Stimulated activated naive CD8-positive, alpha-beta T cell treated with anti-CD3 and anti-CD28 coated beads, Interleukin-15, amount 100 ng/mL, for 72 hours (primary cell): ENCODE measurements at regions not wholly inside any gene's neighbourhood (a gene's known extent, or its start where the extent isn't known, plus 50 kb on each side); places are given as distances from the start of the nearest gene placed in this dataset.
"Not testable (repeated sequence)": the region's sequence is repeated elsewhere in the genome, so short reads cannot be mapped to it uniquely, and the experiment has no call there.

Source experiments
- ATAC-seq: fragments of 150-1000 bp; cut with Tn5 transposase; 2 replicates; pipeline ENCODE4 v1.10.0; 2021; ENCODE audit warnings: mild to moderate bottlenecking, moderate library complexity
- DNase-seq, 2 donors: peaks; one replicate each; pipeline ENCODE4 v3.0.0; 2021 to 2022
- H3K27ac Mint-ChIP-seq, 2 donors: one replicate each; pipeline ENCODE4 v1.8.0; 2022; ENCODE audit warnings: mild to moderate bottlenecking in 2 of 2, mixed read lengths in 2 of 2, moderate library complexity in 2 of 2
- H3K27me3 Mint-ChIP-seq: one replicate; pipeline ENCODE4 v1.8.0; 2022; ENCODE audit warnings: mixed read lengths
- H3K4me1 Mint-ChIP-seq: one replicate; pipeline ENCODE4 v1.8.0; 2022; ENCODE audit warnings: mild to moderate bottlenecking, mixed read lengths
- H3K4me3 Mint-ChIP-seq, 2 donors: one replicate each; pipeline ENCODE4 v1.8.0; 2022; ENCODE audit warnings: mild to moderate bottlenecking in 2 of 2, mixed read lengths in 2 of 2, moderate library complexity in 1 of 2
- H3K9me3 Mint-ChIP-seq, 2 donors: one replicate each; pipeline ENCODE4 v1.8.0; 2022; ENCODE audit warnings: mixed read lengths in 2 of 2

DNA sequence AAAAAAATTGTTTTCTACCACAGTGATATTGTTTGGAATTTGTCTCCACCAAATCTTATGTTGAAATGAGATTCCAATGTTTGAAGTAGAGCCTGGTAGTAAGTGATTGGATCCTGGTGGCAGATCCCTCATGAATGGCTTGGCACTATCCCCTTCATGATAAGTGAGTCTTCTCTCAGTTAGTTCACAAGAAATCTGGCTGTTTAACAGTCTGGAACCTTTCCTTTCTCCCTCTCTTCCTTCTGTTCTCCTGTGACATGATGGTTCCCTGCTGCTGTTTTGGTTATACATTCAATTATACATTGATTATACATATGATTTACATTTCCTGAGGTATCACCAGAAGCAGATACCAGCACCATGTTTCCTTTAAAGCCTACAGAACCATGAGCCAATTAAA lies 442.2 kb downstream of the SLC6A15 start:
- Mint-ChIP-seq H3K4me1 (no peaks in the 10 kb centered on the region), H3K4me3 (no peak overlapping the region), H3K27ac (no peak overlapping the region), H3K9me3 (peaks cover 0 to 5% of the 10 kb centered on the region in 2 donors), H3K27me3 (no peaks in the 10 kb centered on the region)
- DNase-seq (no peak), ATAC-seq (no peak)

DNA sequence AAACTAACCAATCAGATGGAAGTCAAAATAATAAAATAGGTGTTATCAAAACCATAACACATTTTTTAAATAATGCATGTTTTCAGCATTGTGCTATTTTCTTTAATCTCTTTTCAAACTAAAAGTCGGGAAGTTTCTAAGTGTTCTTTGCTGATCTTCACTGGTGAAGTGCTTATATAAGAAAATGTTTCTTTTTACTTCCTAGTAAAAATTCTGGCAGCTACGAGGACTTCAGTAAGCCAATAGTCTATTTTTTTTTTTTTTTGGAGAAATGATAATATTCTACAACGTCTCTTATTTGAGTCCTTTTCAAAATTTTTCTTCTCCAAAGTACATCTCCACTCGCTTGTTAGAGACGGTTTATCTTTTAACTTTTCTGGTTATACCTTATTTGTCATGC lies 448.0 kb downstream of the SLC6A15 start:
- peaks cover 0 to 5% of the 10 kb centered on the region in 2 donors for H3K9me3 Mint-ChIP-seq
- H3K27me3 Mint-ChIP-seq: no peaks in the 10 kb centered on the region
- H3K4me3 Mint-ChIP-seq: no peak overlapping the region
- DNase-seq: no peak
- no peak for ATAC-seq
- no peaks in the 10 kb centered on the region for H3K4me1 Mint-ChIP-seq
- no peak overlapping the region for H3K27ac Mint-ChIP-seq

DNA sequence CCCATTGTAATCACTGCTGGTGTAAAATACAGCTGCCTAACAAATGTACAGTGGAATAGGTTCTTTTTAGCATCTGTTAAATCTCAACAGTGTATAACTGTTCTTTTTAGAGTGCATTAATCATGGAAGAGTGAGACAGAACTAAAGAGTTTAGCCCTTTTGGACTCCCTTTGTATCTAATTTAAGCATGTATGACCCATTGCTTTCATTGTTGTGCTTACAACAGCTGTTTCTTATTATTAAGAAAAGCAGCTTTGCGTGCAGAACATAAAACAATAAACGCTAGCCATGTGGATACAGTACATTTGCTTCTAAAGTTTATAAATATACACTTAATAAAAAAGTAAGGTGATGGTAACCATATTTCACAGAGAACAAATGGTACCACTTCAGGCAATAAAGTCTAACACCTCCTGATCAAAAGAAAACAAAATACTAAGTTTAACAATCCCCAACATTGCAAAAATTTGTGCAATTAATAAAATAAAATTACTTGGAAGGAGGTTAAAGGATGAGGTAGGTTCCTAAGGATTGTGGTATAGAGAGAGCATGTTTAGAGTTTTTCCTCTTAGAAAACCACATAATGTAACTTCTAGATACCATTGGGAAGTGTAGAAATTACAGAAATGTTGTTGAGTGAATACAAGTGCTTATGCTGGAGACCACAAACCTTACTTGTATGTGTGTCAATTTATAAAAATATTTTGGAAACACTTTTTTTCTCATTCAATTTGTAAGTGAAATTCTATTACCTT lies 448.7 kb downstream of the SLC6A15 start:
- no peak overlapping the region for H3K4me3 Mint-ChIP-seq
- H3K9me3 Mint-ChIP-seq: peaks cover 0 to 5% of the 10 kb centered on the region in 2 donors
- ATAC-seq: no peak
- no peaks in the 10 kb centered on the region for H3K4me1 Mint-ChIP-seq
- DNase-seq: no peak
- no peak overlapping the region for H3K27ac Mint-ChIP-seq
- H3K27me3 Mint-ChIP-seq: no peaks in the 10 kb centered on the region

DNA sequence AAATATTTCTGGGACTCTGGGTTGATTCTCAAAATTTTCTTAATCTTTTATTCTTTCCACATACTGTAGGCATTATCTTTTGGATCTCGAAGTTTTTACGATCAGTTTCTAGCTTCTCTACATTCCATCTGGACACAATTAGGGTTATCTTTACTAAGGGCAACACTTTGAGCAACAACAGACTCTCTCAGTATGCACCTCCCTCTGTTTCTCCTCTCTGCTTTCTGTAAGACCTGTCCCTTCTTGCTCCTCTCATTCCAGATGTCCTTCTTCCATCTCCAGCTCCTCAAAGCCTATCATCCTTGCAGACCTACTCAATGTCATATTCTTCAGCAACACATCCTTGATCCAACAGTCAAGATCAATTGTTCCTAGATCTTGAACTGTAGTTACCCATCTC lies 457.0 kb downstream of the SLC6A15 start:
- ATAC-seq: no peak
- Mint-ChIP-seq H3K9me3 (peaks cover 0 to 7% of the 10 kb centered on the region in 2 donors), H3K27ac (no peak overlapping the region), H3K27me3 (no peaks in the 10 kb centered on the region), H3K4me3 (no peak overlapping the region), H3K4me1 (no peaks in the 10 kb centered on the region)
- DNase-seq: no peak

DNA sequence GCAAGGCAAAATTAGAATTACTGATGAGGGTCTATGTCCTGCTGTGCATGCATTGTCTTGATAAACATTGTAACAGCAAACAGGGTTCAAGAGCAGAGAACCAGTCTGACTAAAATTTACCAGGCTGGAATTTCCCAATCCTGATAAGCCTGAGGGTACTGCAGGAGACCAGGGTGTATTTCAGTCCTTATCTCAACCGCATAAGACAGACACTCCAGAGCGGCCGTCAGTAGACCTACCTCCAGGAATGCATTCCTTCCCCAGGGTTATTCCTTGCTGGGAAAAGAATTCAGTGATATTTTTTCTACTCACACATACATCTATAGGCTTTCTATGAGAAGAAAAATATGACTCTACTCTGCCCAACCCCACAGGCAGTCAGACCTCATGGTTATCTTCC lies 466.1 kb downstream of the SLC6A15 start:
- H3K27me3 Mint-ChIP-seq, H3K4me3 Mint-ChIP-seq, ATAC-seq, DNase-seq, H3K27ac Mint-ChIP-seq, H3K4me1 Mint-ChIP-seq: not testable (repeated sequence)
- H3K9me3 Mint-ChIP-seq: peaks cover 5 to 12% of the 10 kb centered on the region in 2 donors

DNA sequence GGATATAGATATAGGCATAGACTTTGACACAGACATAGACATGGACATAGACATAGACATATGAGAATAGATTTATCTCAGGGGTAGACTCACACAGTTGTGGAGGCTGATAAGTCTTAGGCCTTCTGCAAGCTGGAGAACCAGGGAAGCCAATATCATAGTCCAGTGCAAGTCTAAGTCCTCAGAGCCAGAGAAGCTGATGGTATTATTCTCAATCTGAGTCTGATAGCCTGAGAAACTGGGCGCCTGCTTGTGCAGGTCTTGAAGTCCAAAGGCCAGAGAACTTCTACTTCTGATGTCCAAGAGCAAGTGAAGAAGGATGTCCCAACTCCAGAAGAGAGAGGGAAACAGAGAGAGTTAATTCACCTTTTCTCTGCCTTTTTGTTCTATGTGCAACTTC lies 476.5 kb downstream of the SLC6A15 start:
- no peaks in the 10 kb centered on the region for H3K4me1 Mint-ChIP-seq
- no peaks in the 10 kb centered on the region for H3K27me3 Mint-ChIP-seq
- peaks cover 0 to 3% of the 10 kb centered on the region in 2 donors for H3K9me3 Mint-ChIP-seq
- H3K27ac Mint-ChIP-seq: no peak overlapping the region
- H3K4me3 Mint-ChIP-seq: no peak overlapping the region
- ATAC-seq (no peak), DNase-seq (no peak)

DNA sequence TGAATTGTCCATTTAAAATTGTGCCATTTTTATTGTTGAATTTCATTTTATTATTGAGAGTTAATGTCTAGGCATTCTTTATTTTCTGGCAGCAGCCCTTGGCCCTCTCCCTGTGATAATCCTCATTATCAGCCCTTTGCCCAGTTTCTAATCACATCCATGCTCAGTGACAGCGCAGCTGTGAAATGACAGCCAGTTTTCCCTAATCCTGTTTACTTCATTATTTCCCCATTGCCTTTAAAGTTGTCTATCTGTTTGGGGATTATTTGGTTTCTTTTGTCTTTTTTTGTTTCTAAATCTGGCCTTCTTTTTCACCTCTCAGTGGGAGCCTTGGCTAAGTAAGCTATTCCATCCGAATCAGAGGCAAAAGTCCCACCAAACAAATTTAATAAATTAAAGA lies 476.9 kb downstream of the SLC6A15 start:
- DNase-seq: no peak
- no peak for ATAC-seq
- peaks cover 0 to 3% of the 10 kb centered on the region in 2 donors for H3K9me3 Mint-ChIP-seq
- H3K4me3 Mint-ChIP-seq: no peak overlapping the region
- H3K4me1 Mint-ChIP-seq: no peaks in the 10 kb centered on the region
- no peak overlapping the region for H3K27ac Mint-ChIP-seq
- H3K27me3 Mint-ChIP-seq: no peaks in the 10 kb centered on the region

DNA sequence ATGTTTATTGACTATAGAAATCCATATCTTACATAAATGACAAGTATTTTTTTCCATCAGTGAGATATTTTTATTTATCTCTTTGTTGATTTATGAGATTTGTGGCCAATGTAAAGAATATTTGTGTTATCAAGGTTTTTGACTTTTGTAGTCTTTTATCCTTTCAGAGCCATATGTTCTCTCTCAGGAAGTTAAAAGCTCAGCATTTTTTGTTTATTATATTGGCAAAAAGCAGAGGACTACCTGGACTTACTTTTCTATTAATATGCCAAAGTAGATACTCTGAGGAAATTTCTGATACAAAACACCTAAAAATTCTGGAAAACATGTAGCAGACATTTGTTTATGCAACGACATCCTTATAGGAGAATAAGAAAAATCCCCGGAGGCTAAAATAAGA lies 490.3 kb downstream of the SLC6A15 start:
- Mint-ChIP-seq H3K4me1 (no peaks in the 10 kb centered on the region), H3K27me3 (no peaks in the 10 kb centered on the region), H3K4me3 (no peak overlapping the region), H3K9me3 (no peaks in the 10 kb centered on the region), H3K27ac (no peak overlapping the region)
- DNase-seq: no peak
- ATAC-seq: no peak

DNA sequence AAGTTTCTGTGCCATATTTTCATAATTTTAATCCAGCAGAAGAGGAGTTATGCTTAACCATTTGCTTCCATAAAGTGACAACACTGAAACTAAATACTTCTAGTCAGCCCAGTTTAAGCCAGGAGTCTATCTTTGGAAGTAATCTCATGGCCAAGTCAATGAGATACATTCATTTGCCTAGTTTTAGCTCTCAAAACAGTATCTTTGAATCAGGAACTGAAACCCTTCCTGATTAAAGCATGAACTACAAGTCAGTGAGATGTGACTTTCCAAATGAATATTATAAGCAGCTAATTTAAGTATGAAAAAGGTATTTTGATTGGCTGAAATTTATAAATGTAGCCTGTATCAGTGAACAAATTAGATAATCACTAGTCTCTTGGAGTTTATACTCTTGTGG lies 491.5 kb downstream of the SLC6A15 start:
- Mint-ChIP-seq H3K27me3 (no peaks in the 10 kb centered on the region), H3K27ac (no peak overlapping the region), H3K9me3 (no peaks in the 10 kb centered on the region), H3K4me1 (no peaks in the 10 kb centered on the region), H3K4me3 (no peak overlapping the region)
- DNase-seq (no peak), ATAC-seq (no peak)

DNA sequence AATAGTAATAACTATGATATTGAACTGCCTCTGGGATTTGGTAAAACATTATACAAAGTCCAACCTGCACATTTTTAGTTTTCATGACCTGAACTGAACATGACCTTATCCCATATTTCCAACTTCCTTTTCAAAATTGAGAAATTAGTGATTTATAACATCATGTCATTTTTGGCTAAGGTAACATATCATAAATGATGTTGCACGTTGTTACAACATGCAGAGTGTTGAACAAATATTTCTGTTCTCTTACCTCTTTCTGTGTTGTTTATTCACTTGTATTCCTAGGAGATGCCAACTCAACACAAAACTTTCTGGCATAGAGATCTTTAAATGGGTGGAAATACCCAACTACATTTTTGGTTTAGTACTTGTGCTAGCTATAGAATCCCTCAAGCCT lies 496.0 kb downstream of the SLC6A15 start:
- ATAC-seq (no peak), DNase-seq (no peak)
- Mint-ChIP-seq H3K4me1 (no peaks in the 10 kb centered on the region), H3K27ac (no peak overlapping the region), H3K4me3 (no peak overlapping the region), H3K9me3 (no peaks in the 10 kb centered on the region), H3K27me3 (no peaks in the 10 kb centered on the region)

DNA sequence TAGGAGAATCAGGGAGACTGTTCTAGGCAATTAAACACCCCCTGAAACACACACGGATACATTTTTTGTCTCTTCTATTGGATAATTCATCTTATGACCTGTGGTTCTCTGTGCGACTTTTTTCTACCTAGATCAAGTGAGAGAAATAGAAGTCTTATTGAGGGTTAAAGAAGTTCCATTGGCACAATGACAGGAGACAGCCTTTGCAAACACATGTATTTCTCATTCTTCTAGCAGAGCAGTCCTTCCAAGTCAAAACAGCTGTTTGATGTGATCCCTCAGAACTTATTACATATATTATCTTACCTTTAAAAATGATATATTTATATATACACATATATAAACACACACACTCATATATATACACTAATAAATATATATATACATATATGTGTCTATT lies 496.7 kb downstream of the SLC6A15 start:
- Mint-ChIP-seq H3K9me3 (no peaks in the 10 kb centered on the region), H3K4me3 (no peak overlapping the region), H3K27me3 (no peaks in the 10 kb centered on the region), H3K4me1 (no peaks in the 10 kb centered on the region), H3K27ac (no peak overlapping the region)
- no peak for DNase-seq
- no peak for ATAC-seq

DNA sequence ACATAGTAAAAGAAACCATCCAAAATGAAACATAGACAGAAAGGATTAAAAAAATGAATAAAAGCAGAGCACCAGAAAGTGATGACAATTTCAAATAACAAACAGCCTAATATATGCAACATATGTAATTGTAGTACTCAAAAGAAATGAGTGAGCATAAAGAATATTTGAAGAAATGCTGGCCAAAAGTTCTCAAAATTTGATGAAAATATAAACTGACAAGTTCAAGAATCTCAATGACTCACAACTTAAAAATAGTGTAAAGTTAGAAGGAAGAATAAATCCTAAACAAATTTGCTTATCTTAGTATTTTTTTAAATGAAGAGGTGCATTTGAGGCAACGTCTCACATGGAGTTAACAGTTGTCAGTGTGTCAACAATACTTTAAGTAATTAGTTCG lies 498.9 kb downstream of the SLC6A15 start:
- no peak for DNase-seq
- H3K4me1 Mint-ChIP-seq: no peaks in the 10 kb centered on the region
- no peaks in the 10 kb centered on the region for H3K9me3 Mint-ChIP-seq
- H3K4me3 Mint-ChIP-seq: no peak overlapping the region
- ATAC-seq: no peak
- H3K27me3 Mint-ChIP-seq: no peaks in the 10 kb centered on the region
- no peak overlapping the region for H3K27ac Mint-ChIP-seq

DNA sequence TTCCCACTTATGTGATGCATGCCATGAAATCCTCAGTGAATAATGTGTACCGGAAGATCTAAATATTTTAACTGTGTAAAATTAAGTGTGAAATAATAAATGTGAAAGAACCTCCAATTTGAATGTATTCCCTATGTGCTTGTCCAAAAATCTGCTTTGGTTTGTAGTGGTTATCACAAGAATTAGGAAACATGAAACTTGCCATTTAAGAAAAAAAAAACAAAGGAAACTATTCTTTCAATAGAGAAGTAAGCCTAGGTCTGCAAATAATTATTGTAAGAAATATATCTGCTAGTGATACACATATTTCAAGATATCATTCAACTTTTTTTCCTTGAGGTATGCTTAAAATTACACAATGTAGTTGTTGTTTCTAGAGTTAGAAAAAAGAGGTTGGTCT lies 500.4 kb downstream of the SLC6A15 start:
- Mint-ChIP-seq H3K27me3 (no peaks in the 10 kb centered on the region), H3K9me3 (peaks cover 0 to under 1% of the 10 kb centered on the region in 2 donors), H3K4me3 (no peak overlapping the region), H3K27ac (no peak overlapping the region), H3K4me1 (no peaks in the 10 kb centered on the region)
- no peak for DNase-seq
- no peak for ATAC-seq

DNA sequence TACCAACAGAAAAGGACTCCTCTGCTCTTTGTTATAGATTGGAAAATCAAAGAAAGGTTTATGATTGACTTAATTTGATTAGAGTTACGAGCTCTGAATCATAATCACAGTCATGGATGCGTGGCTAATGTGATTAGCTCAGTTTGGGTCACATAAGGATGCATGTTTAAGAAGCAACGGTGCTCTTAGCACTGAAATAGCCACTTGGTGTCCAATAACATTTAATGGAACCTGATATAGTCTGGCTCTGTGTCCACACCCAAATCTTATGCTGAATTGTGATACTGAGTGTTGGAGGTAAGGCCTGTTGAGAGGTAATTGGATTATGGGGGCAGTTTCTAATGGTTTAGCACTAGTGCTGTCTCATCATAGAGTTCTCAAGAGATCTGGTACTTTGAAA lies 501.6 kb downstream of the SLC6A15 start:
- no peaks in the 10 kb centered on the region for H3K4me1 Mint-ChIP-seq

DNA sequence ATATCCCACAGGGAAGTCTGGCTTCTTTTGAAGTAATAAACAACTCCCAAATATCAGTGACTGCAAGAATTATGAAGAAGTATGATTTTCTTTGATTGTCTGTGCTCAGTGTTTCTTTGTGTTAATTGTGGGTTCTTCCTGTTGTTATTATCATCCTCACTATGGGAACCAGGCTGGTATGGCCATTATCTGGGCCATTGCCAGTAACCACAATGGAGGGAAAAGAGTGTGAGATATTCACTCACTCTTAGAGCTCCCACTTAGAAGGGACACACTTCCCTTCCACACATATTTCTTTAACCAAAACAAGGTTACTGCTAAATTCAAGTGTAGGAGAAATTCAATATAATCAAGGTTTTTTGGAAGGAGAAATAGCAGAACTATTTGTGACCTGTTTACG lies 503.7 kb downstream of the SLC6A15 start:
- DNase-seq: no peak
- no peak for ATAC-seq
- Mint-ChIP-seq H3K27me3 (no peaks in the 10 kb centered on the region), H3K9me3 (peaks cover 0 to 6% of the 10 kb centered on the region in 2 donors), H3K27ac (no peak overlapping the region), H3K4me1 (no peaks in the 10 kb centered on the region), H3K4me3 (no peak overlapping the region)

More for the DNA sequence above, 501.6 kb downstream of the SLC6A15 start:
- Mint-ChIP-seq H3K4me3 (no peak overlapping the region), H3K9me3 (peaks cover 0 to 6% of the 10 kb centered on the region in 2 donors), H3K27ac (no peak overlapping the region), H3K27me3 (no peaks in the 10 kb centered on the region)
- ATAC-seq (no peak), DNase-seq (no peak)

DNA sequence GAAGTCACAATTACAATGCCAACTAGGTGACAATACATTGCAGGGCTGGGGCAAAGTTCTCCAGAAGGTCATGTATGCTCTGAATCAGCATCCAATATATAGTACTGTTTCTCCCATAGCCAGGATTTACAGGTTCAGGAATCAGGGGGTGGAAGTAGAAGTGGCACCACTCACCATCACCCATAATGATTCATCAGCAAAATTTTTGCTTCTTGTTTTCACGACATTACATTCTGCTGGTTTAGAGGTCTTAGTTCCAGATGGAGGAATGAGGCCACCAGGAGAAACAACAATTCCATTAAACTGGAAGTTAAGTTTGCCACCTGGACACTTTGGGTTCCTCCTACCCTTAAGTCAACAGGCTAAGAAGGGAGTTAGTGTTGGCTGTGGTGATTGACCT lies 505.9 kb downstream of the SLC6A15 start:
- H3K9me3 Mint-ChIP-seq: not testable (repeated sequence)

DNA sequence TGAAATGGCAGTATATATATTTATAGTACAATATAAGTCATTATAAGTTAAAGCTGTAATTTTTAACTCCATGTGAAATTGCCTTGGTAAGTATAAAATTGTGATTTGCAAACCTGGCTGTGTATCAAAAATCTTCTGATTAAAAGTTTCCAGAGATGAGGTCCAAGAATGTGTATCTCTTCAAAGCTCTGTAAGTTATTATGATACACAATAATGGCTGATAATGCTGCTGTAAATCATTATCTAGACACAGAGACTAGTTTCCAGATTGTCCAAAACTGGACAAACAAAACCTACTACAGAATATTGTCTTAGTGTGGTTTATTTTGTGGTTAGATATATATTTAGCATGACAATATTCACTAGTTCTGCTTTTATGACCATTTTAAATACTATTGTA lies 514.8 kb downstream of the SLC6A15 start:
- H3K9me3 Mint-ChIP-seq: no peaks in the 10 kb centered on the region
- no peak overlapping the region for H3K4me3 Mint-ChIP-seq
- H3K4me1 Mint-ChIP-seq: no peaks in the 10 kb centered on the region
- DNase-seq (no peak), ATAC-seq (no peak)
- no peak overlapping the region for H3K27ac Mint-ChIP-seq
- no peaks in the 10 kb centered on the region for H3K27me3 Mint-ChIP-seq

More for the DNA sequence above, 505.9 kb downstream of the SLC6A15 start:
- not testable (repeated sequence) for DNase-seq, H3K4me1 Mint-ChIP-seq, H3K27ac Mint-ChIP-seq, ATAC-seq, H3K27me3 Mint-ChIP-seq, H3K4me3 Mint-ChIP-seq
